GM12892 (cell line): ENCODE measurements at regions not wholly inside any gene's neighbourhood (a gene's known extent, or its start where the extent isn't known, plus 50 kb on each side); places are given as distances from the start of the nearest gene placed in this dataset.

Experiments
- POLR2A ChIP-seq: IDR thresholded peaks from 2 replicates; pipeline ENCODE4 v1.6.1; 2011; ENCODE audit warnings: low read depth, low read length, control low read depth
- POLR2AphosphoS5 ChIP-seq: IDR thresholded peaks from 2 replicates; pipeline ENCODE4 v1.6.1; 2011; ENCODE audit warnings: low read depth, low read length, control low read depth
- TAF1 ChIP-seq: IDR thresholded peaks from 2 replicates; pipeline ENCODE4 v1.6.1; 2011; ENCODE audit warnings: low read depth, mild to moderate bottlenecking, control low read depth, low read length, borderline replicate concordance

- no peak for TF ChIP-seq POLR2A
- no peak for TF ChIP-seq POLR2AphosphoS5
- TF ChIP-seq TAF1: no peak
Measured at GRCh38 chr12:27387473-27387872, 54.8 kb downstream of the BMAL2 start.
